Stomach (tissue), 8 donors: ENCODE measurements at regions not wholly inside any gene's neighbourhood (a gene's known extent, or its start where the extent isn't known, plus 50 kb on each side); places are given as distances from the start of the nearest gene placed in this dataset.

Source experiments
- DNase-seq, 2 donors: peaks; one replicate each; pipeline versions ENCODE4 v3.0.0 to v3.0.0-alpha.2; 2013 to 2019
- H3K27ac ChIP-seq, 5 donors: fragments of 200-600 bp in 4 of 5; sonication (generic) in 4 of 5; one replicate each; pipeline ENCODE4 v1.5.1; 2013 to 2019; ENCODE audit warnings: mild to moderate bottlenecking in 1 of 5, moderate library complexity in 1 of 5
- H3K27me3 ChIP-seq, 3 donors: fragments of 200-600 bp; sonication (generic); one replicate each; pipeline ENCODE4 v1.5.1; 2017 to 2019; ENCODE audit warnings: mixed run types in 1 of 3
- H3K36me3 ChIP-seq, 4 donors: fragments of 200-600 bp; sonication (generic); 1 replicate in 3 of 4; 2 replicates in 1 of 4; pipeline ENCODE4 v1.5.1; 2016 to 2019
- H3K4me1 ChIP-seq, 4 donors: fragments of 200-600 bp; sonication (generic); one replicate each; pipeline ENCODE4 v1.5.1; 2016 to 2019
- H3K4me3 ChIP-seq, 4 donors: fragments of 200-600 bp; sonication (generic) in 3 of 4; one replicate each; pipeline ENCODE4 v1.5.1; 2016 to 2019; ENCODE audit warnings: mild to moderate bottlenecking in 1 of 4
- H3K9me3 ChIP-seq, 4 donors: fragments of 200-600 bp; sonication (generic); one replicate each; pipeline ENCODE4 v1.5.1; 2016 to 2019
- EP300 ChIP-seq: sonication (generic); formaldehyde crosslinking; IDR thresholded peaks from one replicate; pipeline ENCODE4 v1.6.1; 2017; ENCODE audit warnings: antibody characterized with exemption
- POLR2A ChIP-seq, 4 donors: fragments of 450-650 bp; IDR thresholded peaks; one replicate each; pipeline ENCODE4 v1.6.1; 2016; ENCODE audit warnings: antibody characterized with exemption in 4 of 4, control low read depth in 2 of 4, mild to moderate bottlenecking in 1 of 4, moderate library complexity in 1 of 4
- POLR2AphosphoS5 ChIP-seq, 3 donors: sonication (generic); formaldehyde crosslinking; IDR thresholded peaks; one replicate each; pipeline ENCODE4 v1.6.1; 2016; ENCODE audit warnings: antibody characterized with exemption in 3 of 3
- WGBS, 5 donors: extraction: QIAGEN DNeasy Blood & Tissue Kit in 3 of 5; methylation state at CpG; one replicate each; pipeline versions ENCODE4 v1.1.5 to v1.1.7; 2013 to 2018; 5-methylcytosine and 5-hydroxymethylcytosine counted together
- intact Hi-C: fragments of 100-400 bp; cut with DNase I; formaldehyde crosslinking; loops from one replicate; pipeline ENCODE4 v1.15.1; 2023; ENCODE audit warnings: low total_unique reads
- TF ChIP-seq, protein P1 (sequence below), 7 experiments: fragments of 450-650 bp in 4 of 7; fragments of 200-600 bp in 3 of 7; sonication (generic) in 3 of 7; IDR thresholded peaks; one replicate each; pipeline ENCODE4 v1.5.1; 2016 to 2019; ENCODE audit warnings: antibody characterized with exemption in 7 of 7, control low read depth in 2 of 7, mild to moderate bottlenecking in 1 of 7
- donor health status: healthy with polysubstance abuse.
- donor health status: Bipolar disorder and iron deficiency.
- donor health status: healthy.

GRCh38 chr6:86276056-86276455 is 633.4 kb upstream of the SYNCRIP start:
- no peaks in the 10 kb centered on the region for H3K27me3 ChIP-seq
- 47 to 84% (median 79%) methylated on average over 2 to 5 of the region's 5 CpGs for WGBS, 5 donors
- H3K9me3 ChIP-seq = peaks cover 0 to 7% (median 4%) of the 10 kb centered on the region in 4 donors
- no peaks in the 10 kb centered on the region for H3K4me1 ChIP-seq
- H3K27ac ChIP-seq = no peak overlapping the region
- no peak for DNase-seq
- no peak overlapping the region for H3K4me3 ChIP-seq
- TF ChIP-seq POLR2AphosphoS5 (IDR thresholded peaks at IDR 0.05) (no peak), EP300 (no peak)
- TF ChIP-seq, protein P1, sequence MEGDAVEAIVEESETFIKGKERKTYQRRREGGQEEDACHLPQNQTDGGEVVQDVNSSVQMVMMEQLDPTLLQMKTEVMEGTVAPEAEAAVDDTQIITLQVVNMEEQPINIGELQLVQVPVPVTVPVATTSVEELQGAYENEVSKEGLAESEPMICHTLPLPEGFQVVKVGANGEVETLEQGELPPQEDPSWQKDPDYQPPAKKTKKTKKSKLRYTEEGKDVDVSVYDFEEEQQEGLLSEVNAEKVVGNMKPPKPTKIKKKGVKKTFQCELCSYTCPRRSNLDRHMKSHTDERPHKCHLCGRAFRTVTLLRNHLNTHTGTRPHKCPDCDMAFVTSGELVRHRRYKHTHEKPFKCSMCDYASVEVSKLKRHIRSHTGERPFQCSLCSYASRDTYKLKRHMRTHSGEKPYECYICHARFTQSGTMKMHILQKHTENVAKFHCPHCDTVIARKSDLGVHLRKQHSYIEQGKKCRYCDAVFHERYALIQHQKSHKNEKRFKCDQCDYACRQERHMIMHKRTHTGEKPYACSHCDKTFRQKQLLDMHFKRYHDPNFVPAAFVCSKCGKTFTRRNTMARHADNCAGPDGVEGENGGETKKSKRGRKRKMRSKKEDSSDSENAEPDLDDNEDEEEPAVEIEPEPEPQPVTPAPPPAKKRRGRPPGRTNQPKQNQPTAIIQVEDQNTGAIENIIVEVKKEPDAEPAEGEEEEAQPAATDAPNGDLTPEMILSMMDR (IDR thresholded peaks at IDR 0.05) = no peak
- H3K36me3 ChIP-seq = no peaks in the 10 kb centered on the region
- intact Hi-C loops = no loop called here

DNA sequence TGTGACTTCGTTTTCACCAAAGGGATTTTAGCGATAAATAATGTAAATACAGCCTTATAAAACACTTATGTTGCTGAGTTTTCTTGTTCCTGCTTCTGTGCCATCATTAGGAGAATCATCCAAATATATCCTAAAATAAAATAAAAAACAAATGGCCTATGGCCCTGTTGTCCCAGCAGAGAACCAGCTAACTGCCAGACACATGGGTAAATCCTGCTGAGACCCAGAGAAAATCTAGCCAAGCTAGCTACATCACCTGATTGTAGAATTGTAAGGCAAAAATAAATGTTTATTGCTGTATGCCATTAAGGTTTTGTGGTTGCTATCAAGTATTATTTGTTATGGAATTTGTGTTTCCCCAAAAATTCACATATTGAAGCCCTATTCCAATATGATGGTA is 631.2 kb upstream of the SYNCRIP start:
- Histone ChIP-seq H3K9me3 (peaks cover 0 to 7% (median 4%) of the 10 kb centered on the region in 4 donors), H3K4me1 (no peaks in the 10 kb centered on the region), H3K27ac (no peak overlapping the region), H3K27me3 (no peaks in the 10 kb centered on the region), H3K36me3 (no peaks in the 10 kb centered on the region), H3K4me3 (no peak overlapping the region)
- intact Hi-C loops = no loop called here
- 62 to 71% (median 66%) methylated on average over 2 of the region's 2 CpGs for WGBS, 5 donors
- TF ChIP-seq EP300 = no peak
- no peak for DNase-seq

DNA sequence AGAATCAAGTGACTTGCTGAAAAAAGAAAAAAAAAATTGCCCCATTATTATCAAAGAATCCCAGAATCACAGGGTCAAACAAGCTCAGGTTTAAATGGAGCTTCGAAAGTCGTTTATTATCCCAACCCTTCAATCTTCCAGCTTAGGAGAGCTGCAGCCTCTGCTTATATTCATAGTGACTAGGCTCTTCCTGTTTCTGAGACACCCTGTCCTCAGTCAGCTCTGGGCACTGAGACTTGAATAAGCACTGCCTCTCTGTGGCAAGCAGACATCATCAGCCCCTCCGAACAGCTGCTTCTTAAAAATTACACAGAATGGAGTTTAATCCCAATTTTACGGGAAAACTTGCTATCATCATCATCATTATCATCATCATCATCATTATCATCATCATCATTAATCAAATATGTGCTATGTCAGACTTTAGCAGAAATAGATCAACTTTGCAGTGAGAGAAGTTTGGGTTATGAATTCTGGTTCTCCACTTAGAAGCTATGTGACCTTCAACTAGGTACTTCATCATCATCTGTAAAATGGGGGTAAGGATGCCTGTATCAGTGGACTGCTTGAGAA is 614.0 kb upstream of the SYNCRIP start:
- intact Hi-C loops = no loop called here
- no peaks in the 10 kb centered on the region for H3K9me3 ChIP-seq
- no peak for DNase-seq
- H3K27ac ChIP-seq = no peak overlapping the region
- TF ChIP-seq, protein P1 (IDR thresholded peaks at IDR 0.05) = no peak
- TF ChIP-seq POLR2A (IDR thresholded peaks at IDR 0.05) (no peak), POLR2AphosphoS5 (IDR thresholded peaks at IDR 0.05) (no peak)
- no peaks in the 10 kb centered on the region for H3K4me1 ChIP-seq
- no peaks in the 10 kb centered on the region for H3K36me3 ChIP-seq
- H3K27me3 ChIP-seq = no peaks in the 10 kb centered on the region
- H3K4me3 ChIP-seq = no peak overlapping the region
- 59 to 78% (median 64%) methylated on average over 4 of the region's 4 CpGs for WGBS, 5 donors

- intact Hi-C loops = no loop called here
- H3K4me3 ChIP-seq = no peak overlapping the region
- H3K36me3 ChIP-seq = no peaks in the 10 kb centered on the region
- no peaks in the 10 kb centered on the region for H3K4me1 ChIP-seq
- WGBS, 5 donors = 19 to 65% (median 27%) methylated on average over 1 of the region's 1 CpG
- no peak overlapping the region for H3K27ac ChIP-seq
- no peak for TF ChIP-seq POLR2A (IDR thresholded peaks at IDR 0.05)
- DNase-seq = no peak
- H3K9me3 ChIP-seq = no peaks in the 10 kb centered on the region
- H3K27me3 ChIP-seq = no peaks in the 10 kb centered on the region
Observed at GRCh38 chr6:86255973-86256372, 613.3 kb upstream of the SYNCRIP start.

DNA sequence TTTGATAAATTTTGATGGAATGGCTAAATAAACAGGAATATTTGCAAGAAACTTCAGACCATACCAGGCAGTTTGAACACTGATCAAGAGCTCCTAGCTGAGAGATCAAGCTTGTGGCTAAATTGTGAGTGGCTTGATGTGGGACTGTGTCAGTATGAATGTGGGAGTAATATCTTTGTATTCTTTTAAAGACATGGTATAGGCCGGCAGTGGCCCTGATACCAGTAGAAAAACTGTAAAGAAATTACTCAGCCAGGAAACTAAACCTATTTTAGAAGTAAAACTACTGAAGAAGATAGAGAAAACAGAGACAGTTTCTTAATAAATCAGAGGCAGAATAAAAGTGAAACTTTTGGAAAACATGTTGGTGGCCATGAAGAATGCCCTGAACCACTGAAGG is 608.4 kb upstream of the SYNCRIP start:
- 39 to 79% (median 70%) methylated on average over 1 of the region's 1 CpG for WGBS, 5 donors

More for the DNA sequence above, 608.4 kb upstream of the SYNCRIP start:
- no peak overlapping the region for H3K4me3 ChIP-seq
- H3K27ac ChIP-seq = no peak overlapping the region
- H3K9me3 ChIP-seq = no peaks in the 10 kb centered on the region
- no peaks in the 10 kb centered on the region for H3K27me3 ChIP-seq
- no peak for TF ChIP-seq EP300
- TF ChIP-seq, protein P1 (IDR thresholded peaks at IDR 0.05) = no peak
- TF ChIP-seq POLR2A (IDR thresholded peaks at IDR 0.05) = no peak
- TF ChIP-seq POLR2AphosphoS5 (IDR thresholded peaks at IDR 0.05) = no peak
- DNase-seq = no peak
- intact Hi-C loops = no loop called here
- no peaks in the 10 kb centered on the region for H3K4me1 ChIP-seq
- no peaks in the 10 kb centered on the region for H3K36me3 ChIP-seq
